ENCODE measurements at regions not wholly inside any gene's neighbourhood (a gene's known extent, or its start where the extent isn't known, plus 50 kb on each side); places are given as distances from the start of the nearest gene placed in this dataset.
A peak's percentile ranks its signal among the peaks of the same experiment; 100 is the strongest.

DNA sequence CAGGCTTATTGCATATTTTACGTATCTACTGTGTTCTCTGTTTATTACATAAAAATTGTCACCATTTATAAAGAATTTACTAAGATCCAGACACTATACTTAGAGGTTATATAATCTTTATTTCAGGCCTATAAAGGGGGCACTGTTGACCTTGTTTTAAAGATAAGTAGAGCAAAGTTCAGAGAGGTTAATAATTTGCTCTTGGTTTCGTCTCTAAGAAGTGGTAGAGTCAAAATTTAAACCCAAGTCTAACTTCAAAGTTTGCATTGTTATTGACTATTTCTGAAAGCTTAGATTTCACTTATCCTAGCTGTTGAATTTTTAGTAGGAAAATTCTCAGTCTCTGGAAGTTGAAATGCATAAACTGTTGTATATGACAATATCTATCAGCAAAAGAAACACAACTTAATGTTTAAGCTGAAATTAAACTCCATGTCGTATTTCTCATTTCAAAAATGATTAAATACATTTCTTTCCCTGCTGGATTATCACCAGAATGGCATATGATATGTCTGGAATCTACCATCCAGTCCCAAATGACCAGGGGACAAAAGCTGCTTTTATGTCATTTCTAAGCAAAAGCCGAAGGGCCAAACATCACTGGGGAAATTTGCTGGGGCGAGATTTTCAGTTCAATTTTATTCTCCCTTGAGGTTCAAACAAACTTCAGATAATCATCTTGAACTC is 138.4 kb downstream of the SLC7A11 start:
- H2BK15ac ChIP-seq (ENCODE audit: low read length) = no peak overlapping the region
- WGBS, 2 donors (ENCODE audit: extremely low coverage in 2 of 2, insufficient read length in 2 of 2, insufficient replicate concordance in 1 of 2) = no CpG with 5 or more reads among the region's 5 CpGs
- H2BK12ac ChIP-seq (ENCODE audit: low read length) = no peak overlapping the region
- no peak overlapping the region for H2BK120ac ChIP-seq (ENCODE audit: low read depth, low read length)
- no peak overlapping the region for H4K91ac ChIP-seq (ENCODE audit: low read depth, low read length, poor library complexity)
- no peak overlapping the region for H3K4me2 ChIP-seq (ENCODE audit: insufficient read depth, low read length, poor library complexity, severe bottlenecking)
- H3K27ac ChIP-seq (replicated peaks; ENCODE audit: low read length) = no peak overlapping the region
- H3K4ac ChIP-seq (ENCODE audit: low read length) = no peak overlapping the region
- H3K9me3 ChIP-seq (replicated peaks in 1 of 2; ENCODE audit: control insufficient read depth in 2 of 2, insufficient read depth in 1 of 2, low read depth in 1 of 2, low read length in 2 of 2) = no peaks in the 10 kb centered on the region
- H3K9ac ChIP-seq (ENCODE audit: low read depth, low read length, poor library complexity) = no peak overlapping the region
- no peak for DNase-seq (ENCODE audit: low spot score)
- H3K36me3 ChIP-seq (replicated peaks in 1 of 2; ENCODE audit: control insufficient read depth in 2 of 2, insufficient read depth in 2 of 2, low read length in 2 of 2) = no peaks in the 10 kb centered on the region
- H2AFZ ChIP-seq (ENCODE audit: low read length) = peak overlapping the region; percentile 27
- H3K4me3 ChIP-seq (ENCODE audit: low read length in 2 of 2) = no peak overlapping the region
- H2AK5ac ChIP-seq (ENCODE audit: low read depth, low read length) = no peak overlapping the region
- no peak overlapping the region for H3K18ac ChIP-seq (ENCODE audit: low read length)
- H3K27me3 ChIP-seq (ENCODE audit: control insufficient read depth in 3 of 3, insufficient read depth in 3 of 3, low read depth in 1 of 3, low read length in 3 of 3) = no peaks in the 10 kb centered on the region
- H4K8ac ChIP-seq (ENCODE audit: low read depth, low read length) = no peak overlapping the region
- H2BK5ac ChIP-seq (ENCODE audit: low read length) = no peak overlapping the region
- no peak overlapping the region for H3K14ac ChIP-seq (ENCODE audit: low read length)
- H3K79me1 ChIP-seq (ENCODE audit: low read depth, low read length) = no peaks in the 10 kb centered on the region
- no peak overlapping the region for H3K23ac ChIP-seq (ENCODE audit: low read depth, low read length, poor library complexity)
- peaks cover 0 to 3% of the 10 kb centered on the region in 2 donors for H3K4me1 ChIP-seq (ENCODE audit: control insufficient read depth in 2 of 2, insufficient read depth in 1 of 2, low read depth in 1 of 2, low read length in 2 of 2)

DNA sequence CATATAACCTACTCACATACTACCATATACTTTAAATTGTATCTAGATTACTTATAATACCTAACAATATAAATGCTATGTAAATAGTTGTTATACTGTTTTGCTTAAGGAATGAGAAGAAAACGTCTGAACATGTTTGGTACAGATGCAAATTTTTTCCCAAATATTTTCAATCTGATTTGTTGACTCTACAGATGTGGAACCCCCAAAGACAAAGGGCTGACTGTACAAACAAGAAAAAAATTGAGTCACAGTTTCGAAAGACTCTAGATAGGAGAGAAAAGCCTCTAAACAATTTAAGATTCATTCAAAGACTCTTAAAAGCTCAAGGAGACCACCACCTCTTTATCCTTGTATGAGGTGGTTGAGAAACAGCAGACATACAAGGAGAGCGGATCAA is 142.8 kb downstream of the SLC7A11 start:
- Histone ChIP-seq H3K23ac (ENCODE audit: low read depth, low read length, poor library complexity) (no peak overlapping the region), H2BK12ac (ENCODE audit: low read length) (no peak overlapping the region), H2BK5ac (ENCODE audit: low read length) (no peak overlapping the region), H2BK120ac (ENCODE audit: low read depth, low read length) (no peak overlapping the region), H3K4me2 (ENCODE audit: insufficient read depth, low read length, poor library complexity, severe bottlenecking) (no peak overlapping the region), H4K91ac (ENCODE audit: low read depth, low read length, poor library complexity) (no peak overlapping the region), H3K4me1 (ENCODE audit: control insufficient read depth in 2 of 2, insufficient read depth in 1 of 2, low read depth in 1 of 2, low read length in 2 of 2) (peaks cover 0 to 2% of the 10 kb centered on the region in 2 donors), H3K9me3 (replicated peaks in 1 of 2; ENCODE audit: control insufficient read depth in 2 of 2, insufficient read depth in 1 of 2, low read depth in 1 of 2, low read length in 2 of 2) (no peaks in the 10 kb centered on the region), H3K4ac (ENCODE audit: low read length) (no peak overlapping the region), H2BK15ac (ENCODE audit: low read length) (no peak overlapping the region), H3K27ac (replicated peaks; ENCODE audit: low read length) (no peak overlapping the region), H3K36me3 (replicated peaks in 1 of 2; ENCODE audit: control insufficient read depth in 2 of 2, insufficient read depth in 2 of 2, low read length in 2 of 2) (no peaks in the 10 kb centered on the region), H3K18ac (ENCODE audit: low read length) (no peak overlapping the region), H4K8ac (ENCODE audit: low read depth, low read length) (no peak overlapping the region), H2AFZ (ENCODE audit: low read length) (no peak overlapping the region), H3K4me3 (ENCODE audit: low read length in 2 of 2) (no peak overlapping the region), H3K9ac (ENCODE audit: low read depth, low read length, poor library complexity) (no peak overlapping the region), H2AK5ac (ENCODE audit: low read depth, low read length) (no peak overlapping the region), H3K27me3 (ENCODE audit: control insufficient read depth in 3 of 3, insufficient read depth in 3 of 3, low read depth in 1 of 3, low read length in 3 of 3) (no peaks in the 10 kb centered on the region), H3K79me1 (ENCODE audit: low read depth, low read length) (no peaks in the 10 kb centered on the region), H3K14ac (ENCODE audit: low read length) (no peak overlapping the region)
- no peak for DNase-seq (ENCODE audit: low spot score)
- no CpG with 5 or more reads among the region's 3 CpGs for WGBS, 2 donors (ENCODE audit: extremely low coverage in 2 of 2, insufficient read length in 2 of 2, insufficient replicate concordance in 1 of 2)

DNA sequence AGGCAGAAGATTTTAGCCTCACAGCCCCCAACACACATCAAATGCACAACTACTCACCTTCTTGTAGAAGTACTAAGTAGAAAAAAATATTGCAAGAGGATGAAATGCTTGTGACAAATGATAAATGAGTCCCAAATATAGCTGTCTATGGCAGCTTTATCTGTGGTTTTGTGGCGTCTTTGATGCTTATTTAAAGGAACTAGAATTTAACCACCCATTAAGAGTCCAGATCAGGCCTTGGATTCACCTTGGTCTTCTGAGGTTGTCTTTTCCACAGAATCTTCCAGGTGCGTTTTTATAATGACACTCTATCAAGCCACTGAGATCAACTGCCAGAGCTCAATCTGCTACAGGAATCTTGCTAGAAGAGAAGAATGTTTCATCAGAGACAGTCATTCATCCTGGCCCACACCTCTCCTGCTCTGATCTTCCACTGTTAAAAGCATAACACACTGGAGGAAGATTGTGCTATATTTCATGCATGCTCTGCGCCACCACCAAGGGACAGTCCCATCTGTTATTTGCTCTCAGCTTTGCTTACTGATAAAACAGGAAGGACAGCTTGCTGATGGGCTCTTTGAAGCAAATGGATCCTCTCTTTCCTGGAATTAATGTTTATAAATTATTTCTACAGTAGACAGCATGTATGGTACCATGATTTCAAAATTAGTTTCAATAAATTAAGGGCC is 144.1 kb downstream of the SLC7A11 start:
- H3K9me3 ChIP-seq (replicated peaks in 1 of 2; ENCODE audit: control insufficient read depth in 2 of 2, insufficient read depth in 1 of 2, low read depth in 1 of 2, low read length in 2 of 2) = no peaks in the 10 kb centered on the region
- no peak overlapping the region for H3K9ac ChIP-seq (ENCODE audit: low read depth, low read length, poor library complexity)
- WGBS, 2 donors (ENCODE audit: extremely low coverage in 2 of 2, insufficient read length in 2 of 2, insufficient replicate concordance in 1 of 2) = no CpG with 5 or more reads among the region's 3 CpGs
- H4K8ac ChIP-seq (ENCODE audit: low read depth, low read length) = no peak overlapping the region
- H2BK120ac ChIP-seq (ENCODE audit: low read depth, low read length) = no peak overlapping the region
- H2BK12ac ChIP-seq (ENCODE audit: low read length) = no peak overlapping the region
- H2BK15ac ChIP-seq (ENCODE audit: low read length) = no peak overlapping the region
- no peak overlapping the region for H3K23ac ChIP-seq (ENCODE audit: low read depth, low read length, poor library complexity)
- no peaks in the 10 kb centered on the region for H3K4me1 ChIP-seq (ENCODE audit: control insufficient read depth in 2 of 2, insufficient read depth in 1 of 2, low read depth in 1 of 2, low read length in 2 of 2)
- no peak overlapping the region for H3K27ac ChIP-seq (replicated peaks; ENCODE audit: low read length)
- no peak overlapping the region for H2AFZ ChIP-seq (ENCODE audit: low read length)
- H3K14ac ChIP-seq (ENCODE audit: low read length) = no peak overlapping the region
- H2AK5ac ChIP-seq (ENCODE audit: low read depth, low read length) = no peak overlapping the region
- H4K91ac ChIP-seq (ENCODE audit: low read depth, low read length, poor library complexity) = no peak overlapping the region
- H2BK5ac ChIP-seq (ENCODE audit: low read length) = no peak overlapping the region
- H3K4me3 ChIP-seq (ENCODE audit: low read length in 2 of 2) = no peak overlapping the region
- no peak overlapping the region for H3K4me2 ChIP-seq (ENCODE audit: insufficient read depth, low read length, poor library complexity, severe bottlenecking)
- no peak overlapping the region for H3K18ac ChIP-seq (ENCODE audit: low read length)
- no peak for DNase-seq (ENCODE audit: low spot score)
- no peak overlapping the region for H3K4ac ChIP-seq (ENCODE audit: low read length)
- no peaks in the 10 kb centered on the region for H3K36me3 ChIP-seq (replicated peaks in 1 of 2; ENCODE audit: control insufficient read depth in 2 of 2, insufficient read depth in 2 of 2, low read length in 2 of 2)
- H3K27me3 ChIP-seq (ENCODE audit: control insufficient read depth in 3 of 3, insufficient read depth in 3 of 3, low read depth in 1 of 3, low read length in 3 of 3) = no peaks in the 10 kb centered on the region
- H3K79me1 ChIP-seq (ENCODE audit: low read depth, low read length) = no peaks in the 10 kb centered on the region

DNA sequence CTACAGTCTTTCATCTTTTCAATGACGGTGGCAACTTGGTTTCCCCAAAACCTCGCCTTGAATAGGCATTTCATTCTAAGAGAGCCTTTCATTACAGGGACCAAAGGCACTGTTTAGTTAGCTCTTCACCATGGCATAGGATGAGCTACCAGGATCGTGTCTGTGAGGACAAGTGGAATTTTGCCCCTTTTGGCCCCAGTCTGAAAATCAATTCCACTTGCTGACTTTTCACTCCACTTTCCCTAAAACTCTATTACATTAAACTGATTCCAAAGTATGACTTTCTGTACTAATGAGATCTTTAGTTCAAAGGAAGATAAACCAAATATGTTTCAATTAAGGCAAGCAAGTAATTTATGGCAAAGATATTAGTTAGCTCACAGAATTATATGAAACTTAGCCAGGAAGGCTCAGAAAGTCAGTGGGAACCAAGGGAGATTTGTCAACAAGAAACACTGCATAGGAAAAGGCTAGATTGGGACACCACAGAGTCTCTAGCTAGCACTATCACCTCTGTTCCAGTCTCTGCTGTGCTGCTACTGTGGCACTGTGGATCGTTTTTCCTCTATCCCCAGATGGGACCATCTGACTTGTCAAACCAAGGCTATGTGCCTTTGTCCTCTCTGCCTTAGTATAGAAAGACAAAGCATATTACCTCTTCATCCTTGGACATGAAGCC is 145.6 kb downstream of the SLC7A11 start:
- no peak overlapping the region for H3K14ac ChIP-seq (ENCODE audit: low read length)
- no peak overlapping the region for H3K18ac ChIP-seq (ENCODE audit: low read length)
- H4K8ac ChIP-seq (ENCODE audit: low read depth, low read length) = no peak overlapping the region
- no peak overlapping the region for H4K91ac ChIP-seq (ENCODE audit: low read depth, low read length, poor library complexity)
- H2AK5ac ChIP-seq (ENCODE audit: low read depth, low read length) = no peak overlapping the region
- no peak overlapping the region for H3K4me2 ChIP-seq (ENCODE audit: insufficient read depth, low read length, poor library complexity, severe bottlenecking)
- no peak overlapping the region for H3K4me3 ChIP-seq (ENCODE audit: low read length in 2 of 2)
- no peak overlapping the region for H2BK12ac ChIP-seq (ENCODE audit: low read length)
- H3K4me1 ChIP-seq (ENCODE audit: control insufficient read depth in 2 of 2, insufficient read depth in 1 of 2, low read depth in 1 of 2, low read length in 2 of 2) = no peaks in the 10 kb centered on the region
- no peak for DNase-seq (ENCODE audit: low spot score)
- H3K27ac ChIP-seq (replicated peaks; ENCODE audit: low read length) = no peak overlapping the region
- no peaks in the 10 kb centered on the region for H3K36me3 ChIP-seq (replicated peaks in 1 of 2; ENCODE audit: control insufficient read depth in 2 of 2, insufficient read depth in 2 of 2, low read length in 2 of 2)
- no peak overlapping the region for H3K4ac ChIP-seq (ENCODE audit: low read length)
- H3K23ac ChIP-seq (ENCODE audit: low read depth, low read length, poor library complexity) = no peak overlapping the region
- no peaks in the 10 kb centered on the region for H3K79me1 ChIP-seq (ENCODE audit: low read depth, low read length)
- H2BK120ac ChIP-seq (ENCODE audit: low read depth, low read length) = no peak overlapping the region
- H2BK15ac ChIP-seq (ENCODE audit: low read length) = no peak overlapping the region
- H2BK5ac ChIP-seq (ENCODE audit: low read length) = no peak overlapping the region
- no peak overlapping the region for H2AFZ ChIP-seq (ENCODE audit: low read length)
- no peaks in the 10 kb centered on the region for H3K27me3 ChIP-seq (ENCODE audit: control insufficient read depth in 3 of 3, insufficient read depth in 3 of 3, low read depth in 1 of 3, low read length in 3 of 3)
- no peaks in the 10 kb centered on the region for H3K9me3 ChIP-seq (replicated peaks in 1 of 2; ENCODE audit: control insufficient read depth in 2 of 2, insufficient read depth in 1 of 2, low read depth in 1 of 2, low read length in 2 of 2)
- no peak overlapping the region for H3K9ac ChIP-seq (ENCODE audit: low read depth, low read length, poor library complexity)
- WGBS, 2 donors (ENCODE audit: extremely low coverage in 2 of 2, insufficient read length in 2 of 2, insufficient replicate concordance in 1 of 2) = no CpG with 5 or more reads among the region's 4 CpGs

All from neuronal stem cell (in vitro differentiated cells).